MM.1S (cell line): ENCODE measurements at regions not wholly inside any gene's neighbourhood (a gene's known extent, or its start where the extent isn't known, plus 50 kb on each side); places are given as distances from the start of the nearest gene placed in this dataset.

Source experiments
- CTCF ChIP-seq: fragments of 300-600 bp; sonication (generic); IDR thresholded peaks from 2 replicates; pipeline ENCODE4 v1.5.1; 2016; ENCODE audit warnings: antibody characterized with exemption, low read length, mixed read lengths
- EZH2 ChIP-seq: fragments of 300-600 bp; sonication (generic); optimal IDR thresholded peaks from 2 replicates; pipeline ENCODE3; 2017; ENCODE audit warnings: low read depth, mild to moderate bottlenecking, antibody characterized with exemption, low read length, mixed read lengths
- EZH2phosphoT487 ChIP-seq: fragments of 300-600 bp; sonication (generic); IDR thresholded peaks from 2 replicates; pipeline ENCODE4 v1.6.1; 2018; ENCODE audit warnings: antibody characterized with exemption, low read length

- TF ChIP-seq CTCF: no peak
- no peak for TF ChIP-seq EZH2phosphoT487
- no peak for TF ChIP-seq EZH2
Measured at GRCh38 chr20:52047811-52048764, 143.5 kb downstream of the ZFP64 start.
